MCF 10A (cell line): ENCODE measurements at regions not wholly inside any gene's neighbourhood (a gene's known extent, or its start where the extent isn't known, plus 50 kb on each side); places are given as distances from the start of the nearest gene placed in this dataset.

Source experiments
- BruUV-seq: library from RNA; stranded (reverse); fragments of 400-500 nt; replicated peaks from 2 replicates; lab custom pipeline; 2021; lab: Mats Ljungman, UMichigan
- CTCF ChIA-PET: fragments of 300-600 bp; sonication (Branson Sonifier 250); formaldehyde crosslinking; extraction: SDS; loops from one replicate; lab custom pipeline; 2021; ENCODE audit warnings: antibody characterized with exemption, inconsistent platforms; lab: Yijun Ruan, JAX
- POLR2A ChIA-PET: fragments of 300-600, 350-650 bp; sonication (Branson Sonifier 250); formaldehyde crosslinking; extraction: SDS; loops from one replicate; lab custom pipeline; 2020; ENCODE audit warnings: antibody characterized with exemption, inconsistent platforms; lab: Yijun Ruan, JAX
- DNase-seq: peaks from one replicate; pipeline ENCODE4 v3.0.0-alpha.2; 2018; ENCODE audit not compliant: unreplicated experiment
- H3K27ac Mint-ChIP-seq: one replicate; pipeline ENCODE4 v1.8.0; 2022; ENCODE audit warnings: mild to moderate bottlenecking, low read depth, mixed read lengths; ENCODE audit not compliant: unreplicated experiment
- H3K27me3 Mint-ChIP-seq: one replicate; pipeline ENCODE4 v1.8.0; 2022; ENCODE audit warnings: mixed read lengths; ENCODE audit not compliant: insufficient read depth, unreplicated experiment
- H3K36me3 Mint-ChIP-seq: one replicate; pipeline ENCODE4 v1.8.0; 2022; ENCODE audit warnings: mild to moderate bottlenecking, moderate library complexity, mixed read lengths; ENCODE audit not compliant: insufficient read depth, unreplicated experiment
- H3K4me1 Mint-ChIP-seq: one replicate; pipeline ENCODE4 v1.8.0; 2022; ENCODE audit warnings: mixed read lengths; ENCODE audit not compliant: insufficient read depth, unreplicated experiment
- H3K4me3 Mint-ChIP-seq: one replicate; pipeline ENCODE4 v1.8.0; 2022; ENCODE audit warnings: mild to moderate bottlenecking, moderate library complexity, mixed read lengths; ENCODE audit not compliant: unreplicated experiment
- H3K9me3 Mint-ChIP-seq: one replicate; pipeline ENCODE4 v1.8.0; 2022; ENCODE audit warnings: mixed read lengths; ENCODE audit not compliant: unreplicated experiment
- intact Hi-C: fragments of 100-400 bp; cut with micrococcal nuclease; formaldehyde crosslinking; loops from 2 replicates; pipeline ENCODE4 v1.14.1; 2022
- TF ChIP-seq, protein P1 (sequence below): fragments of 200-600 bp; IDR thresholded peaks from one replicate; pipeline ENCODE4 v1.8.0; 2022; ENCODE audit warnings: antibody characterized with exemption, mild to moderate bottlenecking; ENCODE audit not compliant: unreplicated experiment

GRCh38 chr2:60105906-60106305 lies 447.5 kb downstream of the BCL11A start:
- ChIA-PET CTCF (interaction anchor here (0.5 to 0.6 kb wide), 2 partner anchors 804 to 824 kb away, joined by 3 read pairs; no protein-coding TSS in a partner anchor), POLR2A (no interaction called here)
- H3K27me3 Mint-ChIP-seq: no peaks in the 10 kb centered on the region
- peaks cover 6% of the 10 kb centered on the region for H3K4me1 Mint-ChIP-seq
- BruUV-seq: no TSS peak
- intact Hi-C loops: no loop called here
- TF ChIP-seq, protein P1, sequence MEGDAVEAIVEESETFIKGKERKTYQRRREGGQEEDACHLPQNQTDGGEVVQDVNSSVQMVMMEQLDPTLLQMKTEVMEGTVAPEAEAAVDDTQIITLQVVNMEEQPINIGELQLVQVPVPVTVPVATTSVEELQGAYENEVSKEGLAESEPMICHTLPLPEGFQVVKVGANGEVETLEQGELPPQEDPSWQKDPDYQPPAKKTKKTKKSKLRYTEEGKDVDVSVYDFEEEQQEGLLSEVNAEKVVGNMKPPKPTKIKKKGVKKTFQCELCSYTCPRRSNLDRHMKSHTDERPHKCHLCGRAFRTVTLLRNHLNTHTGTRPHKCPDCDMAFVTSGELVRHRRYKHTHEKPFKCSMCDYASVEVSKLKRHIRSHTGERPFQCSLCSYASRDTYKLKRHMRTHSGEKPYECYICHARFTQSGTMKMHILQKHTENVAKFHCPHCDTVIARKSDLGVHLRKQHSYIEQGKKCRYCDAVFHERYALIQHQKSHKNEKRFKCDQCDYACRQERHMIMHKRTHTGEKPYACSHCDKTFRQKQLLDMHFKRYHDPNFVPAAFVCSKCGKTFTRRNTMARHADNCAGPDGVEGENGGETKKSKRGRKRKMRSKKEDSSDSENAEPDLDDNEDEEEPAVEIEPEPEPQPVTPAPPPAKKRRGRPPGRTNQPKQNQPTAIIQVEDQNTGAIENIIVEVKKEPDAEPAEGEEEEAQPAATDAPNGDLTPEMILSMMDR: no peak
- no peaks in the 10 kb centered on the region for H3K36me3 Mint-ChIP-seq
- no peak for DNase-seq
- no peak overlapping the region for H3K4me3 Mint-ChIP-seq
- H3K9me3 Mint-ChIP-seq: no peaks in the 10 kb centered on the region
- H3K27ac Mint-ChIP-seq: no peak overlapping the region

- H3K27me3 Mint-ChIP-seq: no peaks in the 10 kb centered on the region
- ChIA-PET POLR2A (no interaction called here), CTCF (interaction anchor here (0.6 kb wide), 1 partner anchor 803 kb away, joined by 3 read pairs; no protein-coding TSS in a partner anchor)
- no peak overlapping the region for H3K4me3 Mint-ChIP-seq
- no peaks in the 10 kb centered on the region for H3K36me3 Mint-ChIP-seq
- H3K9me3 Mint-ChIP-seq: no peaks in the 10 kb centered on the region
- TF ChIP-seq, protein P1: no peak
- intact Hi-C loops: no loop called here
- H3K4me1 Mint-ChIP-seq: peaks cover 6% of the 10 kb centered on the region
- DNase-seq: peak; percentile 11
- no TSS peak for BruUV-seq
- no peak overlapping the region for H3K27ac Mint-ChIP-seq
Measured at GRCh38 chr2:60104514-60105505, 448.6 kb downstream of the BCL11A start.

DNA sequence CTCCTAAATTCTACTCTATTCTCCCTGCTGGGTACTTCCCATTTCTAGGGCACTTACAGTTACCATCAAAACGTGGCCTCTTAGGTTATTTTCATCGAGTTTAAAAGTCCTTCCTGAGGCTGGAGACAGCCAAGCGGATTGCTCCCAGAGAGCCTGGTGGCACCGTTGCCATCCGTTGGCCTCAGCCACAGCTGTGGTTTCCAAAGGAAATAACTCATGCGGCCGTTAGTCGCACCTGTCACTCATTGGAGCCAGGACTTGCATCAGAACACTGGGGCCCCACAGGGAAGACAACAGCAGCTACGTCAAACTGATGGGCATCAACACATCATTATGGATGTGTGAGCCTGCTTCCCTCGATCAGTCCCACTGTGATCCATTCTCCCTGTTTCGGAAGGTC lies 453.4 kb downstream of the BCL11A start:
- Mint-ChIP-seq H3K27me3 (no peaks in the 10 kb centered on the region), H3K4me1 (peaks cover under 1% of the 10 kb centered on the region), H3K4me3 (no peak overlapping the region), H3K36me3 (no peaks in the 10 kb centered on the region), H3K9me3 (no peaks in the 10 kb centered on the region), H3K27ac (no peak overlapping the region)
- ChIA-PET CTCF (interaction anchor here (0.6 kb wide), 1 partner anchor 171 kb away, joined by 3 read pairs; no protein-coding TSS in a partner anchor), POLR2A (no interaction called here)
- TF ChIP-seq, protein P1: no peak
- intact Hi-C loops: no loop called here
- no TSS peak for BruUV-seq
- DNase-seq: no peak

GRCh38 chr2:60098996-60099395 lies 454.5 kb downstream of the BCL11A start:
- Mint-ChIP-seq H3K27me3 (no peaks in the 10 kb centered on the region), H3K9me3 (no peaks in the 10 kb centered on the region), H3K36me3 (no peaks in the 10 kb centered on the region), H3K4me1 (no peaks in the 10 kb centered on the region), H3K27ac (no peak overlapping the region), H3K4me3 (no peak overlapping the region)
- ChIA-PET POLR2A (interaction anchor here (1.2 kb wide), 1 partner anchor 450 kb away, joined by 4 read pairs; no protein-coding TSS in a partner anchor), CTCF (interaction anchor here (0.5 kb wide), 2 partner anchors 97 to 595 kb away, joined by 3 read pairs; no protein-coding TSS in a partner anchor)
- TF ChIP-seq, protein P1: no peak
- BruUV-seq: no TSS peak
- intact Hi-C loops: no loop called here
- DNase-seq: no peak
